ENCODE measurements at regions not wholly inside any gene's neighbourhood (a gene's known extent, or its start where the extent isn't known, plus 50 kb on each side); places are given as distances from the start of the nearest gene placed in this dataset.

DNA sequence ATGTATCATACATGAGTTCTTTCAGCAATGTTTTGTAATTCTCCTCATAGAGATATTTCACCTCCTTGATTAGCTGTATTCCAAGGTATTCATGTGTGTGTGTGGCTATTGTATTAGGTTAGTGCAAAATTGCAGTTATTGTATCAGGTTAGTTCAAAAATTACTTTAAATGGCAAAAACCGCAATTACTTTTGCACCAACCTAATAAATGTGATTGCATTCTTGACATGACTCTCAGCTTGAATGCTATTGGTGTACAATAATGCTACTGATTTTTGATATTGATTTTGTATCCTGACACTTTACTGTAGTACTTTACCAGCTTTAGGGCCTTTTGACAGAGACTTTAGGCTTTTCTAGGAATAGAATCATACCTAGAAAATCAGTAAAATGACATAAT, 297.4 kb downstream of the ZWINT start:
- DNase-seq (ENCODE audit: low spot score), result no peak
- TF ChIP-seq, protein P1, sequence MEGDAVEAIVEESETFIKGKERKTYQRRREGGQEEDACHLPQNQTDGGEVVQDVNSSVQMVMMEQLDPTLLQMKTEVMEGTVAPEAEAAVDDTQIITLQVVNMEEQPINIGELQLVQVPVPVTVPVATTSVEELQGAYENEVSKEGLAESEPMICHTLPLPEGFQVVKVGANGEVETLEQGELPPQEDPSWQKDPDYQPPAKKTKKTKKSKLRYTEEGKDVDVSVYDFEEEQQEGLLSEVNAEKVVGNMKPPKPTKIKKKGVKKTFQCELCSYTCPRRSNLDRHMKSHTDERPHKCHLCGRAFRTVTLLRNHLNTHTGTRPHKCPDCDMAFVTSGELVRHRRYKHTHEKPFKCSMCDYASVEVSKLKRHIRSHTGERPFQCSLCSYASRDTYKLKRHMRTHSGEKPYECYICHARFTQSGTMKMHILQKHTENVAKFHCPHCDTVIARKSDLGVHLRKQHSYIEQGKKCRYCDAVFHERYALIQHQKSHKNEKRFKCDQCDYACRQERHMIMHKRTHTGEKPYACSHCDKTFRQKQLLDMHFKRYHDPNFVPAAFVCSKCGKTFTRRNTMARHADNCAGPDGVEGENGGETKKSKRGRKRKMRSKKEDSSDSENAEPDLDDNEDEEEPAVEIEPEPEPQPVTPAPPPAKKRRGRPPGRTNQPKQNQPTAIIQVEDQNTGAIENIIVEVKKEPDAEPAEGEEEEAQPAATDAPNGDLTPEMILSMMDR (IDR thresholded peaks at IDR 0.05), result no peak
- ATAC-seq (ENCODE audit: low FRiP score), result no peak

- TF ChIP-seq, protein P1 (IDR thresholded peaks at IDR 0.05), result no peak
- DNase-seq (ENCODE audit: low spot score) (no peak), ATAC-seq (ENCODE audit: low FRiP score) (no peak)
Observed at GRCh38 chr10:56057860-56058259, 303.2 kb downstream of the ZWINT start.

- TF ChIP-seq, protein P1 (IDR thresholded peaks at IDR 0.05), result no peak
- DNase-seq (ENCODE audit: low spot score) (no peak), ATAC-seq (ENCODE audit: low FRiP score) (no peak)
Observed at GRCh38 chr10:56035489-56035888, 325.6 kb downstream of the ZWINT start.

DNA sequence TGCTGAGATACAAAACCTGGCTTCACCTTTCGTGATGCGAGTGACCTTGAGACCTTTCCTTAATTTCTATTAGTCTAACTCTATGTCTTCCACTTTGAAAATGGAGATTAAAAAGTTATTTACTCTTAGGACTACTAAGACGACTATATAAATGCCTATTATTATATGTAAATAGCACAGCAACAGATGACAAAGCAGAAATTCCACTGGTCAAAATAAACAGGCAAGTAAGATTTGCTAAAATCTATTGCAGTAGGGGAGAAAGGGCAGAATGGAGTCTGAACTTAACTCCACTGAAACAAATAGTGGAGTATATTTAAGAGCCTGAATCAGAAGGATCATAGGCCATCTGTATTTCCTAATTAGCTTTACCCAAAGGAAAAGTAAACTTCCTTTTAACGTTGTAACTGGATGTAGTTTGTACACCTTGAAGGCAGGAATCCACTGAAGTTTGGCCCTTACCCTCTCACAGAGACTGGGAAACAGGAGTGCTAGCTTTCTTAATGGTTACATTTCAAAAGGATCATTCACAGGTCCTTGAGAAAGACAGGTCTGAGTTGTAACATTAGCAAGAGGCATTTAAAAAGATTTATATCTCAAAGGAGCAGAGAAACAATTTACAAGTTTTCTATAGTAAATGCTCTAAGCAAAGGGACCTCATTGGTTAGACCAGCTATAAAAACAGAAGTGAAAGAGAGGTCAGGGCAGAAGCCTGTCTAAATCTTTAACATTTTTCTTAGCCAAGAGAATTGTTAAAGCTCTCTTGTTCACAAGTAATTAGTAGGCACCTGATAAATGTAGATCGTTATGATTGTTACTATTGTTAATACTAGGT, 332.5 kb downstream of the ZWINT start:
- DNase-seq (ENCODE audit: low spot score), result no peak
- ATAC-seq (ENCODE audit: low FRiP score), result no peak
- TF ChIP-seq, protein P1 (IDR thresholded peaks at IDR 0.05), result no peak

GRCh38 chr10:56012101-56012500, 349.0 kb downstream of the ZWINT start:
- TF ChIP-seq, protein P1 (IDR thresholded peaks at IDR 0.05), result no peak
- no peak for DNase-seq (ENCODE audit: low spot score)
- no peak for ATAC-seq (ENCODE audit: low FRiP score)

DNA sequence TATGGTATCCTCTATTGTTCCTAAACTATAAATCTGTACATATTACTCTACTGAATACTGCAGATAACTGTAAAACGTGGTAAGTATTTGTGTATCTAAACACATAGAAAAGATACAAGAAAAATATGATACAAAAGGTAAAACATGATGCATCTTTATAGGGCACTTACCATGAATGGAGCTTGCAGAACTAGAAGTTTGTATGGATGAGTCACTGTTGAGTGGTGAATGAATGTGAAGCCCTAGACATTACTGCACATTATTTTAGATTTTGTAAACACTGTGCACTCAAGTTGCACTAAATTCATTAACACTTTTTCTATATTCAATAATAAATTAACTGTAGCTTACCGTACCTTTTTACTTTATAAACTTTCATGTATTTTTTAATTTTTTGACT, 357.5 kb downstream of the ZWINT start:
- ATAC-seq (ENCODE audit: low FRiP score), result no peak
- TF ChIP-seq, protein P1 (IDR thresholded peaks at IDR 0.05), result no peak
- no peak for DNase-seq (ENCODE audit: low spot score)

- TF ChIP-seq, protein P1 (IDR thresholded peaks at IDR 0.05), result no peak
- DNase-seq (ENCODE audit: low spot score), result no peak
- ATAC-seq (ENCODE audit: low FRiP score), result no peak
Observed at GRCh38 chr10:55989188-55989587, 371.9 kb downstream of the ZWINT start.

Measured in omental fat pad (tissue), 3 donors.